ENCODE measurements at regions not wholly inside any gene's neighbourhood (a gene's known extent, or its start where the extent isn't known, plus 50 kb on each side); places are given as distances from the start of the nearest gene placed in this dataset.

GRCh38 chr6:92934625-92935024 lies 484.7 kb downstream of the EPHA7 start:
- DNase-seq: no peak

- DNase-seq: no peak
Observed at GRCh38 chr6:92930171-92930570, 489.2 kb downstream of the EPHA7 start.

- DNase-seq: no peak
Observed at GRCh38 chr6:92922216-92922806, 497.0 kb downstream of the EPHA7 start.

- no peak for DNase-seq
Observed at GRCh38 chr6:92915466-92915865, 503.9 kb downstream of the EPHA7 start.

- DNase-seq: no peak
Observed at GRCh38 chr6:92911301-92911700, 508.1 kb downstream of the EPHA7 start.

GRCh38 chr6:92910646-92911045 lies 508.7 kb downstream of the EPHA7 start:
- DNase-seq: no peak

GRCh38 chr6:92906385-92906784 lies 513.0 kb downstream of the EPHA7 start:
- no peak for DNase-seq

GRCh38 chr6:92893741-92894140 lies 525.6 kb downstream of the EPHA7 start:
- DNase-seq: no peak

- no peak for DNase-seq
Observed at GRCh38 chr6:92892626-92893170, 526.7 kb downstream of the EPHA7 start.

GRCh38 chr6:92888316-92888715 lies 531.0 kb downstream of the EPHA7 start:
- DNase-seq: no peak

- DNase-seq: no peak
Observed at GRCh38 chr6:92887871-92888270, 531.5 kb downstream of the EPHA7 start.

- DNase-seq: no peak
Observed at GRCh38 chr6:92879526-92879925, 539.8 kb downstream of the EPHA7 start.

- no peak for DNase-seq
Observed at GRCh38 chr6:92864966-92865555, 554.3 kb downstream of the EPHA7 start.

GRCh38 chr6:92849636-92850035 lies 569.7 kb downstream of the EPHA7 start:
- no peak for DNase-seq

GRCh38 chr6:92848901-92849300 lies 570.5 kb downstream of the EPHA7 start:
- no peak for DNase-seq

GRCh38 chr6:92848459-92848858 lies 570.9 kb downstream of the EPHA7 start:
- DNase-seq: no peak

GRCh38 chr6:92847988-92848387 lies 571.4 kb downstream of the EPHA7 start:
- no peak for DNase-seq

GRCh38 chr6:92840246-92840930 lies 579.0 kb downstream of the EPHA7 start:
- no peak for DNase-seq

- no peak for DNase-seq
Observed at GRCh38 chr6:92828788-92829187, 590.6 kb downstream of the EPHA7 start.

GRCh38 chr6:92827104-92827503 lies 592.3 kb downstream of the EPHA7 start:
- DNase-seq: no peak

- no peak for DNase-seq
Observed at GRCh38 chr6:92826633-92827032, 592.7 kb downstream of the EPHA7 start.

GRCh38 chr6:92822222-92822621 lies 597.1 kb downstream of the EPHA7 start:
- no peak for DNase-seq

- no peak for DNase-seq
Observed at GRCh38 chr6:92820601-92821000, 598.8 kb downstream of the EPHA7 start.

GRCh38 chr6:92810913-92811312 lies 608.4 kb downstream of the EPHA7 start:
- peak in 1 of 2 experiments; percentile 16 for DNase-seq
